K562 (cell line): ENCODE measurements at regions not wholly inside any gene's neighbourhood (a gene's known extent, or its start where the extent isn't known, plus 50 kb on each side); places are given as distances from the start of the nearest gene placed in this dataset.

Source experiments
- ATAC-seq: fragments of 200-7000 bp; cut with Tn5 transposase; 3 replicates; pipeline ENCODE4 v1.9.1; 2020; ENCODE audit warnings: moderate library complexity
- BruUV-seq: library from RNA; stranded (reverse); fragments of 400-500 nt; replicated peaks from 2 replicates; lab custom pipeline; 2021; lab: Mats Ljungman, UMichigan
- CTCF ChIA-PET: fragments of 300-600 bp; formaldehyde crosslinking; extraction: SDS; loops from one replicate; lab custom pipeline; 2021; ENCODE audit warnings: low intra/inter-chr PET ratio; lab: Yijun Ruan, JAX
- POLR2A ChIA-PET: fragments of 300-600, 350-650 bp; sonication (Branson Sonifier 250); formaldehyde crosslinking; extraction: SDS; loops from one replicate; lab custom pipeline; 2021; ENCODE audit warnings: antibody characterized with exemption, inconsistent platforms; lab: Yijun Ruan, JAX
- DNase-seq, 4 experiments: peaks; one replicate each; pipeline versions ENCODE4 v3.0.0 to v3.0.0-alpha.2; 2011 to 2018; ENCODE audit warnings: low spot score in 3 of 4, mixed read lengths in 3 of 4; ENCODE audit errors: extremely low read depth in 1 of 4
- FAIRE-seq: peaks from 2 replicates; lab custom pipeline; 2011; peaks lifted over from hg19 to GRCh38; lab: Jason Lieb, UNC
- H2AFZ ChIP-seq: 2 replicates; pipeline ENCODE4 v1.6.0; 2011; ENCODE audit warnings: low read depth, low read length, control low read depth, inconsistent platforms
- H3K27ac ChIP-seq: fragments of 200-600 bp; 3 replicates; pipeline ENCODE4 v1.8.0; 2011; ENCODE audit warnings: low read depth, mild to moderate bottlenecking, control low read depth, inconsistent platforms, low read length, moderate library complexity, mixed read lengths; ENCODE audit errors: extremely low read depth
- H3K27me3 ChIP-seq, 2 experiments: fragments of 300-600 bp in 1 of 2; 2 replicates in 1 of 2; 3 replicates in 1 of 2; pipeline versions ENCODE4 v1.6.0 to v1.8.0; 2011; ENCODE audit warnings: inconsistent platforms in 2 of 2, low read length in 2 of 2, mild to moderate bottlenecking in 1 of 2, mixed read lengths in 1 of 2, moderate library complexity in 1 of 2; ENCODE audit not compliant: control insufficient read depth in 2 of 2, insufficient read depth in 2 of 2
- H3K36me3 ChIP-seq: fragments of 300-600 bp; 3 replicates; pipeline ENCODE4 v1.8.0; 2011; ENCODE audit warnings: mild to moderate bottlenecking, low read length, inconsistent platforms; ENCODE audit not compliant: control insufficient read depth, insufficient read depth
- H3K4me1 ChIP-seq, 2 experiments: fragments of 200-600 bp in 1 of 2; replicated peaks in 1 of 2; 2 replicates in 1 of 2; 3 replicates in 1 of 2; pipeline versions ENCODE4 v1.5.1 to v1.8.0; 2011; ENCODE audit warnings: inconsistent platforms in 2 of 2, low read length in 2 of 2, mild to moderate bottlenecking in 1 of 2, mixed read lengths in 1 of 2, moderate library complexity in 1 of 2; ENCODE audit not compliant: control insufficient read depth in 2 of 2, insufficient read depth in 2 of 2
- H3K4me2 ChIP-seq: 2 replicates; pipeline ENCODE4 v1.6.1; 2011; ENCODE audit warnings: low read length, control low read depth, inconsistent platforms, mixed read lengths; ENCODE audit not compliant: insufficient read depth
- H3K4me3 ChIP-seq: fragments of 200-600 bp; sonication (generic), shearing (Covaris generic); 2 replicates; pipeline ENCODE4 v1.5.1; 2016; ENCODE audit warnings: control low read depth, inconsistent platforms
- H3K79me2 ChIP-seq: fragments of 200-600 bp; 3 replicates; pipeline ENCODE4 v1.8.0; 2011; ENCODE audit warnings: low read length, inconsistent platforms; ENCODE audit not compliant: control insufficient read depth, insufficient read depth
- H3K9ac ChIP-seq, 2 experiments: 2 replicates each; pipeline versions ENCODE4 v1.6.0 to v1.6.1; 2011; ENCODE audit warnings: low read depth in 2 of 2, low read length in 2 of 2, control low read depth in 1 of 2, inconsistent platforms in 1 of 2, mild to moderate bottlenecking in 1 of 2, mixed read lengths in 1 of 2; ENCODE audit not compliant: insufficient read depth in 1 of 2
- H3K9me1 ChIP-seq: one replicate; pipeline ENCODE4 v1.6.0; 2011; ENCODE audit warnings: inconsistent platforms, mild to moderate bottlenecking, low read length, moderate library complexity; ENCODE audit not compliant: control insufficient read depth, insufficient read depth
- H3K9me3 ChIP-seq: replicated peaks from 2 replicates; pipeline ENCODE4 v1.5.1; 2011; ENCODE audit warnings: low read depth, low read length, inconsistent platforms; ENCODE audit not compliant: control insufficient read depth, insufficient read depth
- H4K20me1 ChIP-seq: replicated peaks from 2 replicates; pipeline ENCODE4 v1.6.1; 2011; ENCODE audit warnings: low read length, inconsistent platforms, mixed read lengths; ENCODE audit not compliant: control insufficient read depth, insufficient read depth
- ADNP ChIP-seq: fragments of 200-800 bp; sonication (Bioruptor generic); IDR thresholded peaks from 2 replicates; pipeline ENCODE4 v1.6.1; 2016; ENCODE audit warnings: missing genetic modification characterization, missing compliant biosample characterization
- E2F3 ChIP-seq: fragments of 250-450 bp; sonication (Bioruptor Pico); IDR thresholded peaks from 2 replicates; pipeline ENCODE4 v1.4.0; 2020; ENCODE audit warnings: mild to moderate bottlenecking
- KDM2B ChIP-seq: fragments of 250-450 bp; sonication (Bioruptor Pico); IDR thresholded peaks from 2 replicates; pipeline ENCODE4 v1.8.0; 2021; ENCODE audit warnings: mild to moderate bottlenecking, moderate library complexity
- NONO ChIP-seq, 2 experiments: fragments of 200-400 bp in 1 of 2; fragments of 450-650 bp in 1 of 2; formaldehyde crosslinking in 1 of 2; IDR thresholded peaks; 2 replicates each; pipeline ENCODE4 v1.6.1; 2017; ENCODE audit warnings: low read depth in 2 of 2, mild to moderate bottlenecking in 2 of 2, moderate library complexity in 2 of 2, low read length in 1 of 2
- NRF1 ChIP-seq, 2 experiments: fragments of 450-650 bp; IDR thresholded peaks in 1 of 2; conservative IDR thresholded peaks in 1 of 2; 2 replicates each; pipeline ENCODE4 v1.6.1; 2014; ENCODE audit warnings: mild to moderate bottlenecking in 2 of 2
- PHB2 ChIP-seq: fragments of 450-650 bp; IDR thresholded peaks from 2 replicates; pipeline ENCODE4 v1.6.1; 2017; ENCODE audit warnings: low read depth
- RBM39 ChIP-seq: fragments of 200-400 bp; formaldehyde crosslinking; optimal IDR thresholded peaks from 2 replicates; pipeline ENCODE3; 2018; ENCODE audit warnings: low read depth, low read length
- SMC3 ChIP-seq: conservative IDR thresholded peaks from 2 replicates; pipeline ENCODE4 v1.6.1; 2011; ENCODE audit warnings: low read depth, low read length, improper control_type of control experiment; ENCODE audit not compliant: insufficient read depth
- TFAP4 ChIP-seq: sonication (generic); formaldehyde crosslinking; IDR thresholded peaks from 2 replicates; pipeline ENCODE4 v1.8.0; 2022; ENCODE audit warnings: missing genetic modification reagents, mild to moderate bottlenecking, moderate library complexity, borderline replicate concordance
- THAP7 ChIP-seq: fragments of 250-450 bp; sonication (Bioruptor Pico); IDR thresholded peaks from 2 replicates; pipeline ENCODE4 v1.5.0; 2021
- TOE1 ChIP-seq, 2 experiments: fragments of 450-650 bp in 1 of 2; sonication (generic) in 1 of 2; formaldehyde crosslinking in 1 of 2; IDR thresholded peaks; 2 replicates each; pipeline versions ENCODE4 v1.7.1 to v1.8.0; 2016 to 2022; ENCODE audit warnings: borderline replicate concordance in 2 of 2, mild to moderate bottlenecking in 2 of 2, antibody characterized with exemption in 1 of 2, inconsistent platforms in 1 of 2, low read depth in 1 of 2, missing genetic modification reagents in 1 of 2, moderate library complexity in 1 of 2
- TSC22D4 ChIP-seq: fragments of 450-650 bp; IDR thresholded peaks from 2 replicates; pipeline ENCODE4 v1.6.1; 2016; ENCODE audit warnings: missing genetic modification characterization, missing biosample characterization, control low read depth
- U2AF1 ChIP-seq: fragments of 200-400 bp; formaldehyde crosslinking; optimal IDR thresholded peaks from 2 replicates; pipeline ENCODE3; 2017; ENCODE audit warnings: mild to moderate bottlenecking, low read depth, low read length, moderate library complexity
- YY1 ChIP-seq, 3 experiments: IDR thresholded peaks; 2 replicates each; pipeline ENCODE4 v1.6.1; 2011; ENCODE audit warnings: low read length in 2 of 3, mild to moderate bottlenecking in 2 of 3, moderate library complexity in 2 of 3, borderline replicate concordance in 1 of 3, control low read depth in 1 of 3, low read depth in 1 of 3; ENCODE audit not compliant: insufficient read depth in 3 of 3, insufficient replicate concordance in 2 of 3, control insufficient read depth in 1 of 3, insufficient read length in 1 of 3; ENCODE audit errors: extremely low read depth in 1 of 3
- ZFX ChIP-seq: sonication (generic); formaldehyde crosslinking; IDR thresholded peaks from 2 replicates; pipeline ENCODE4 v1.8.0; 2022; ENCODE audit warnings: mild to moderate bottlenecking, missing genetic modification reagents, moderate library complexity
- ZNF764 ChIP-seq: fragments of 250-450 bp; sonication (Bioruptor Pico); IDR thresholded peaks from 2 replicates; pipeline ENCODE4 v1.4.0; 2020; ENCODE audit warnings: low read depth, mild to moderate bottlenecking, moderate library complexity
- ZNF766 ChIP-seq: fragments of 200-800 bp; sonication (Bioruptor generic); conservative IDR thresholded peaks from 2 replicates; pipeline ENCODE4 v1.6.1; 2016; ENCODE audit warnings: missing genetic modification characterization, missing compliant biosample characterization
- WGBS: fragments of 100-300 bp; shearing (Covaris generic); methylation state at CpG from one replicate; pipeline ENCODE4 v1.1.6; 2016; ENCODE audit warnings: low coverage, mixed read lengths; ENCODE audit not compliant: insufficient coverage; ENCODE audit errors: missing lambda C conversion rate; 5-methylcytosine and 5-hydroxymethylcytosine counted together
- in situ Hi-C: fragments of 300-500 bp; cut with MboI; formaldehyde crosslinking; loops from 4 replicates; pipeline ENCODE4 v1.15.0; 2018; ENCODE audit warnings: inconsistent platforms, mixed read lengths
- intact Hi-C: fragments of 100-400 bp; cut with micrococcal nuclease; formaldehyde crosslinking; loops from 2 replicates; pipeline ENCODE4 v1.14.2; 2022

- TF ChIP-seq SMC3 (no peak), TFAP4 (CRISPR knock-in tag) (no peak), PHB2 (no peak), NONO (IDR thresholded peaks at IDR 0.05; ENCODE audit: low read depth in 2 of 2, low read length in 1 of 2) (no peak), U2AF1 (no peak), E2F3 (CRISPR knock-in tag) (no peak), RBM39 (no peak), YY1 (IDR thresholded peaks at IDR 0.05; ENCODE audit: borderline replicate concordance in 1 of 3, control insufficient read depth in 1 of 3, extremely low read depth in 1 of 3, insufficient read depth in 3 of 3, insufficient read length in 1 of 3, insufficient replicate concordance in 2 of 3, low read depth in 1 of 3, low read length in 2 of 3) (no peak)
Measured at GRCh38 chr5:21184581-21184980, 1196.6 kb upstream of the CDH18 start (continued).

- ATAC-seq (no peak), FAIRE-seq (no peak), DNase-seq (no peak)
- Histone ChIP-seq H3K36me3 (no peaks in the 10 kb centered on the region), H3K79me2 (no peaks in the 10 kb centered on the region), H3K9ac (no peak overlapping the region), H3K4me1 (no peaks in the 10 kb centered on the region), H3K9me3 (no peaks in the 10 kb centered on the region), H3K27ac (no peak overlapping the region), H3K27me3 (no peaks in the 10 kb centered on the region), H3K4me2 (no peak overlapping the region), H3K9me1 (no peaks in the 10 kb centered on the region), H3K4me3 (no peak overlapping the region), H2AFZ (no peak overlapping the region), H4K20me1 (no peaks in the 10 kb centered on the region)
- WGBS, result 6% methylated on average over 3 of the region's 3 CpGs
- intact Hi-C loops, result no loop called here
- no peak for TF ChIP-seq ZFX (CRISPR knock-in tag)
- TF ChIP-seq ZNF766 (CRISPR knock-in tag), result no peak
- no peak for TF ChIP-seq NRF1 (conservative IDR thresholded peaks at IDR 0.05 in 1 of 2, IDR thresholded peaks at IDR 0.05 in 1 of 2)
- TF ChIP-seq KDM2B (CRISPR knock-in tag), result no peak
- TF ChIP-seq TSC22D4, result no peak
- no peak for TF ChIP-seq ADNP (tag)
- no peak for TF ChIP-seq RBM39
- TF ChIP-seq ZNF764 (CRISPR knock-in tag), result no peak
- no peak for TF ChIP-seq THAP7
- TF ChIP-seq TOE1 (IDR thresholded peaks at IDR 0.05; ENCODE audit: borderline replicate concordance), result no peak
- no peak for TF ChIP-seq TOE1 (CRISPR knock-in tag; IDR thresholded peaks at IDR 0.05; ENCODE audit: borderline replicate concordance, low read depth)
- in situ Hi-C loops, result no loop called here
- no TSS peak for BruUV-seq
- ChIA-PET CTCF (no interaction called here), POLR2A (no interaction called here)
Measured at GRCh38 chr5:21181609-21182125, 1193.7 kb upstream of the CDH18 start.
